Keratinocyte (primary cell): ENCODE measurements at regions not wholly inside any gene's neighbourhood (a gene's known extent, or its start where the extent isn't known, plus 50 kb on each side); places are given as distances from the start of the nearest gene placed in this dataset.

ENCODE experiments used
- DNase-seq: peaks from one replicate; pipeline ENCODE4 v3.0.0-alpha.2; 2011; ENCODE audit warnings: low read depth, missing footprints, low spot score
- FAIRE-seq: peaks from 2 replicates; lab custom pipeline; 2011; peaks lifted over from hg19 to GRCh38; lab: Jason Lieb, UNC
- H2AFZ ChIP-seq: 2 replicates; pipeline ENCODE4 v1.6.0; 2012; ENCODE audit warnings: low read length, control low read depth, inconsistent platforms; ENCODE audit not compliant: control insufficient read depth
- H3K27ac ChIP-seq: 2 replicates; pipeline ENCODE4 v1.5.1; 2011; ENCODE audit warnings: low read length; ENCODE audit not compliant: control insufficient read depth, insufficient read depth
- H3K27me3 ChIP-seq: 3 replicates; pipeline ENCODE4 v1.6.0; 2011; ENCODE audit warnings: low read length; ENCODE audit not compliant: control insufficient read depth, insufficient read depth; ENCODE audit errors: extremely low read depth
- H3K36me3 ChIP-seq, 2 experiments: 2 replicates in 1 of 2; 3 replicates in 1 of 2; pipeline ENCODE4 v1.5.1; 2011; ENCODE audit warnings: low read length in 2 of 2, mild to moderate bottlenecking in 1 of 2; ENCODE audit not compliant: control insufficient read depth in 2 of 2, insufficient read depth in 2 of 2; ENCODE audit errors: extremely low read depth in 1 of 2
- H3K4me1 ChIP-seq: 3 replicates; pipeline ENCODE4 v1.5.1; 2011; ENCODE audit warnings: low read length; ENCODE audit not compliant: control insufficient read depth, insufficient read depth; ENCODE audit errors: extremely low read depth
- H3K4me2 ChIP-seq: 3 replicates; pipeline ENCODE4 v1.6.0; 2011; ENCODE audit warnings: low read depth, low read length; ENCODE audit not compliant: control insufficient read depth, insufficient read depth; ENCODE audit errors: extremely low read depth
- H3K4me3 ChIP-seq, 3 experiments: fragments of 200-600 bp in 1 of 3; sonication (generic) in 1 of 3; 2 replicates in 2 of 3; 3 replicates in 1 of 3; pipeline ENCODE4 v1.5.1; 2011 to 2016; ENCODE audit warnings: low read length in 3 of 3, mild to moderate bottlenecking in 3 of 3, control low read depth in 2 of 3, inconsistent platforms in 1 of 3, low read depth in 1 of 3, mixed read lengths in 1 of 3, mixed run types in 1 of 3, moderate library complexity in 1 of 3; ENCODE audit not compliant: control insufficient read depth in 2 of 3, insufficient read depth in 2 of 3; ENCODE audit errors: extremely low read depth in 1 of 3
- H3K79me2 ChIP-seq: 2 replicates; pipeline ENCODE4 v1.6.0; 2012; ENCODE audit warnings: low read length; ENCODE audit not compliant: control insufficient read depth, insufficient read depth
- H3K9ac ChIP-seq: 3 replicates; pipeline ENCODE4 v1.6.0; 2011; ENCODE audit warnings: low read length; ENCODE audit not compliant: control insufficient read depth, insufficient read depth; ENCODE audit errors: extremely low read depth
- H3K9me1 ChIP-seq: 3 replicates; pipeline ENCODE4 v1.6.0; 2011; ENCODE audit warnings: low read length; ENCODE audit not compliant: control insufficient read depth, insufficient read depth; ENCODE audit errors: extremely low read depth
- H3K9me3 ChIP-seq: 2 replicates; pipeline ENCODE4 v1.5.1; 2012; ENCODE audit warnings: low read depth, low read length; ENCODE audit not compliant: control insufficient read depth
- H4K20me1 ChIP-seq: 3 replicates; pipeline ENCODE4 v1.6.0; 2011; ENCODE audit warnings: low read length; ENCODE audit not compliant: control insufficient read depth, insufficient read depth; ENCODE audit errors: extremely low read depth
- CTCF ChIP-seq, 3 experiments: IDR thresholded peaks in 1 of 3; conservative IDR thresholded peaks in 1 of 3; optimal IDR thresholded peaks in 1 of 3; 2 replicates in 2 of 3; 3 replicates in 1 of 3; pipeline versions ENCODE3 to v1.5.1; 2011; ENCODE audit warnings: low read length in 3 of 3, mild to moderate bottlenecking in 3 of 3, moderate library complexity in 2 of 3, control low read depth in 1 of 3, inconsistent platforms in 1 of 3; ENCODE audit not compliant: insufficient read depth in 2 of 3; ENCODE audit errors: extremely low read depth in 1 of 3
- EZH2 ChIP-seq: IDR thresholded peaks from one replicate; pipeline ENCODE4 v1.6.1; 2012; ENCODE audit warnings: inconsistent platforms, mild to moderate bottlenecking, low read length, moderate library complexity
- dilution Hi-C: fragments of 300-500 bp; cut with MboI; formaldehyde crosslinking; loops from one replicate; pipeline ENCODE4 v1.7.0; 2020; ENCODE audit warnings: low sequenced_read_pairs; ENCODE audit not compliant: extremely low pct_ligation_motif_present

- Histone ChIP-seq H3K4me1 (no peaks in the 10 kb centered on the region), H4K20me1 (no peaks in the 10 kb centered on the region), H3K9ac (no peak overlapping the region), H3K9me1 (no peaks in the 10 kb centered on the region), H3K27ac (no peak overlapping the region), H3K27me3 (peaks cover 6% of the 10 kb centered on the region), H2AFZ (no peak overlapping the region), H3K36me3 (no peaks in the 10 kb centered on the region), H3K79me2 (no peaks in the 10 kb centered on the region), H3K4me2 (no peak overlapping the region), H3K9me3 (no peaks in the 10 kb centered on the region), H3K4me3 (no peak overlapping the region)
- no peak for FAIRE-seq
- dilution Hi-C loops: no loop called here
- no peak for DNase-seq
- TF ChIP-seq CTCF (optimal IDR thresholded peaks at IDR 0.05 in 1 of 3, IDR thresholded peaks at IDR 0.05 in 1 of 3, conservative IDR thresholded peaks at IDR 0.05 in 1 of 3; ENCODE audit: extremely low read depth in 1 of 3, insufficient read depth in 2 of 3, low read length in 3 of 3): no peak
- TF ChIP-seq EZH2: no peak
Observed at GRCh38 chr10:78504181-78504580, 470.5 kb downstream of the RPS24 start.

- no peaks in the 10 kb centered on the region for H3K9me1 ChIP-seq
- no peaks in the 10 kb centered on the region for H3K36me3 ChIP-seq
- no peak overlapping the region for H3K9ac ChIP-seq
- peaks cover 6% of the 10 kb centered on the region for H3K27me3 ChIP-seq
- no peak overlapping the region for H3K4me3 ChIP-seq
- DNase-seq (no peak), FAIRE-seq (no peak)
- no peaks in the 10 kb centered on the region for H4K20me1 ChIP-seq
- TF ChIP-seq EZH2: no peak
- no peak for TF ChIP-seq CTCF (optimal IDR thresholded peaks at IDR 0.05 in 1 of 3, IDR thresholded peaks at IDR 0.05 in 1 of 3, conservative IDR thresholded peaks at IDR 0.05 in 1 of 3; ENCODE audit: extremely low read depth in 1 of 3, insufficient read depth in 2 of 3, low read length in 3 of 3)
- dilution Hi-C loops: no loop called here
- no peaks in the 10 kb centered on the region for H3K79me2 ChIP-seq
- no peaks in the 10 kb centered on the region for H3K9me3 ChIP-seq
- H3K4me2 ChIP-seq: no peak overlapping the region
- H2AFZ ChIP-seq: no peak overlapping the region
- no peak overlapping the region for H3K27ac ChIP-seq
- H3K4me1 ChIP-seq: no peaks in the 10 kb centered on the region
Observed at GRCh38 chr10:78505657-78506056, 472.0 kb downstream of the RPS24 start.
